ENCODE measurements at regions not wholly inside any gene's neighbourhood (a gene's known extent, or its start where the extent isn't known, plus 50 kb on each side); places are given as distances from the start of the nearest gene placed in this dataset.

DNA sequence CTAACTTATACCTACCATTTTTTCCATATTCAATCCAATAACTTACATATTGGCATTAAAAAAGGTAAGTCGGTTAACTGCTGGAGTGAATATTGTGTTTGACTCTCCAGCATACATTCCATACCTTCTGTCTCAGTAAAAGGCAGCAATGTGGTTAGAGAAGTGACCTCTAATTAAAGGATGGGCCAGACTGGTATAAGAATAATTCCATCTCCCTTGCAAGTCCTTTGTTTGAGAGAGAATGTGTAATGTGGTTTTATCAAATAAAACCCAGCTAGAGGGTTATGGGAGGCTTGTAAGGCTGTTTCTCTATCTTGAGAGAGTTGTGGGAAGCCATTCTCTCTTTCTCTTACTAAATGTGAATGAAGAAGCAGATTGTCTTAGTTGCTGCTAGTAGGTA lies 289.3 kb upstream of the TCF4 start:
- TF ChIP-seq, protein P1, sequence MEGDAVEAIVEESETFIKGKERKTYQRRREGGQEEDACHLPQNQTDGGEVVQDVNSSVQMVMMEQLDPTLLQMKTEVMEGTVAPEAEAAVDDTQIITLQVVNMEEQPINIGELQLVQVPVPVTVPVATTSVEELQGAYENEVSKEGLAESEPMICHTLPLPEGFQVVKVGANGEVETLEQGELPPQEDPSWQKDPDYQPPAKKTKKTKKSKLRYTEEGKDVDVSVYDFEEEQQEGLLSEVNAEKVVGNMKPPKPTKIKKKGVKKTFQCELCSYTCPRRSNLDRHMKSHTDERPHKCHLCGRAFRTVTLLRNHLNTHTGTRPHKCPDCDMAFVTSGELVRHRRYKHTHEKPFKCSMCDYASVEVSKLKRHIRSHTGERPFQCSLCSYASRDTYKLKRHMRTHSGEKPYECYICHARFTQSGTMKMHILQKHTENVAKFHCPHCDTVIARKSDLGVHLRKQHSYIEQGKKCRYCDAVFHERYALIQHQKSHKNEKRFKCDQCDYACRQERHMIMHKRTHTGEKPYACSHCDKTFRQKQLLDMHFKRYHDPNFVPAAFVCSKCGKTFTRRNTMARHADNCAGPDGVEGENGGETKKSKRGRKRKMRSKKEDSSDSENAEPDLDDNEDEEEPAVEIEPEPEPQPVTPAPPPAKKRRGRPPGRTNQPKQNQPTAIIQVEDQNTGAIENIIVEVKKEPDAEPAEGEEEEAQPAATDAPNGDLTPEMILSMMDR (IDR thresholded peaks at IDR 0.05) = no peak
- no peak for TF ChIP-seq EP300 (IDR thresholded peaks at IDR 0.05)

Data from ovary (tissue), 3 donors.